H1 (cell line): ENCODE measurements at regions not wholly inside any gene's neighbourhood (a gene's known extent, or its start where the extent isn't known, plus 50 kb on each side); places are given as distances from the start of the nearest gene placed in this dataset.
A peak's percentile ranks its signal among the peaks of the same experiment; 100 is the strongest.

ENCODE experiments used
- CTCF ChIA-PET: fragments of 300-600 bp; sonication (Branson Sonifier 250); formaldehyde crosslinking; loops from one replicate; lab custom pipeline; 2021; ENCODE audit not compliant: partially characterized antibody; lab: Charles Lee
- POLR2A ChIA-PET: fragments of 300-600 bp; sonication (Branson Sonifier 250); formaldehyde crosslinking; loops from one replicate; lab custom pipeline; 2021; ENCODE audit warnings: inconsistent platforms; ENCODE audit not compliant: partially characterized antibody; lab: Charles Lee
- DNase-seq, 2 experiments: peaks; one replicate each; pipeline versions ENCODE4 v3.0.0 to v3.0.0-alpha.2; 2010 to 2022; ENCODE audit warnings: low spot score in 2 of 2, low read depth in 1 of 2, mixed read lengths in 1 of 2
- FAIRE-seq: peaks from 2 replicates; lab custom pipeline; 2011; peaks lifted over from hg19 to GRCh38; lab: Jason Lieb, UNC
- H2AFZ ChIP-seq: 2 replicates; pipeline ENCODE4 v1.8.1; 2012; ENCODE audit warnings: low read length, inconsistent platforms
- H2AK5ac ChIP-seq: 2 replicates; pipeline ENCODE4 v1.6.1; 2013; ENCODE audit warnings: low read depth, low read length
- H2BK120ac ChIP-seq: replicated peaks from 2 replicates; pipeline ENCODE3; 2013; ENCODE audit warnings: low read depth, low read length, inconsistent platforms
- H2BK12ac ChIP-seq: 2 replicates; pipeline ENCODE4 v1.6.1; 2013; ENCODE audit warnings: low read depth, low read length
- H2BK15ac ChIP-seq: 2 replicates; pipeline ENCODE4 v1.6.1; 2013; ENCODE audit warnings: low read length
- H2BK20ac ChIP-seq: 2 replicates; pipeline ENCODE4 v1.6.1; 2013; ENCODE audit warnings: low read length
- H2BK5ac ChIP-seq: 2 replicates; pipeline ENCODE4 v1.6.1; 2013; ENCODE audit warnings: low read depth, low read length
- H3K14ac ChIP-seq: 2 replicates; pipeline ENCODE4 v1.6.1; 2013; ENCODE audit warnings: inconsistent platforms; ENCODE audit not compliant: insufficient read length
- H3K18ac ChIP-seq: 2 replicates; pipeline ENCODE4 v1.6.1; 2013; ENCODE audit warnings: low read length; ENCODE audit errors: extremely low read depth
- H3K23ac ChIP-seq: 2 replicates; pipeline ENCODE4 v1.6.1; 2013; ENCODE audit warnings: inconsistent platforms; ENCODE audit not compliant: insufficient read length
- H3K23me2 ChIP-seq: 2 replicates; pipeline ENCODE4 v1.6.1; 2013; ENCODE audit warnings: low read depth, low read length
- H3K27ac ChIP-seq: 2 replicates; pipeline ENCODE4 v1.6.1; 2011; ENCODE audit warnings: low read depth, low read length, inconsistent platforms
- H3K27me3 ChIP-seq, 4 experiments: replicated peaks in 1 of 4; 1 replicate in 1 of 4; 2 replicates in 3 of 4; pipeline versions ENCODE4 v1.6.1 to v1.8.1; 2011 to 2013; ENCODE audit warnings: low read length in 3 of 4, mild to moderate bottlenecking in 3 of 4, inconsistent platforms in 2 of 4, mixed read lengths in 2 of 4, moderate library complexity in 1 of 4; ENCODE audit not compliant: control insufficient read depth in 3 of 4, insufficient read depth in 3 of 4; ENCODE audit errors: extremely low read depth in 1 of 4
- H3K36me3 ChIP-seq, 4 experiments: 2 replicates each; pipeline versions ENCODE4 v1.6.1 to v1.8.1; 2011 to 2013; ENCODE audit warnings: mild to moderate bottlenecking in 4 of 4, low read length in 3 of 4, moderate library complexity in 2 of 4, control low read depth in 1 of 4, inconsistent platforms in 1 of 4; ENCODE audit not compliant: insufficient read depth in 4 of 4, control insufficient read depth in 2 of 4
- H3K4ac ChIP-seq: replicated peaks from 2 replicates; pipeline ENCODE3; 2013; ENCODE audit warnings: low read length, low read depth, mixed read lengths, inconsistent platforms; ENCODE audit not compliant: insufficient read length
- H3K4me1 ChIP-seq, 4 experiments: replicated peaks in 1 of 4; 1 replicate in 1 of 4; 2 replicates in 3 of 4; pipeline versions ENCODE4 v1.6.1 to v1.8.1; 2011 to 2013; ENCODE audit warnings: low read length in 3 of 4, inconsistent platforms in 2 of 4, mixed read lengths in 1 of 4; ENCODE audit not compliant: insufficient read depth in 4 of 4, control insufficient read depth in 3 of 4
- H3K4me2 ChIP-seq, 2 experiments: 2 replicates each; pipeline versions ENCODE4 v1.6.1 to v1.8.1; 2011 to 2013; ENCODE audit warnings: low read depth in 2 of 2, low read length in 2 of 2, control low read depth in 1 of 2, inconsistent platforms in 1 of 2, mild to moderate bottlenecking in 1 of 2; ENCODE audit not compliant: insufficient read depth in 1 of 2
- H3K4me3 ChIP-seq, 4 experiments: fragments of 200-600, 300-600 bp in 1 of 4; sonication (generic), shearing (Covaris generic), sonication (Bioruptor Twin) in 1 of 4; 2 replicates each; pipeline versions ENCODE4 v1.5.1 to v1.8.1; 2011 to 2016; ENCODE audit warnings: low read length in 4 of 4, low read depth in 3 of 4, control low read depth in 2 of 4, inconsistent platforms in 2 of 4, mild to moderate bottlenecking in 2 of 4, mixed read lengths in 1 of 4, moderate library complexity in 1 of 4; ENCODE audit not compliant: insufficient read depth in 2 of 4; ENCODE audit errors: extremely low read depth in 1 of 4
- H3K56ac ChIP-seq: replicated peaks from 2 replicates; pipeline ENCODE3; 2013; ENCODE audit warnings: low read depth, mild to moderate bottlenecking, mixed read lengths, low read length, inconsistent platforms; ENCODE audit not compliant: insufficient read length
- H3K79me1 ChIP-seq: 2 replicates; pipeline ENCODE4 v1.6.1; 2013; ENCODE audit warnings: low read depth, low read length, control low read depth
- H3K79me2 ChIP-seq, 2 experiments: 2 replicates each; pipeline versions ENCODE4 v1.6.1 to v1.8.1; 2012 to 2013; ENCODE audit warnings: low read length in 2 of 2, mild to moderate bottlenecking in 2 of 2, inconsistent platforms in 1 of 2; ENCODE audit not compliant: insufficient read depth in 2 of 2, control insufficient read depth in 1 of 2
- H3K9ac ChIP-seq, 4 experiments: replicated peaks in 1 of 4; 1 replicate in 1 of 4; 2 replicates in 3 of 4; pipeline versions ENCODE4 v1.6.1 to v1.8.1; 2011 to 2013; ENCODE audit warnings: low read depth in 3 of 4, low read length in 3 of 4, control low read depth in 2 of 4, mild to moderate bottlenecking in 2 of 4, moderate library complexity in 2 of 4, inconsistent platforms in 1 of 4; ENCODE audit errors: extremely low read depth in 1 of 4
- H3K9me3 ChIP-seq, 2 experiments: 2 replicates each; pipeline versions ENCODE4 v1.6.1 to v1.8.1; 2012 to 2013; ENCODE audit warnings: mild to moderate bottlenecking in 2 of 2, moderate library complexity in 2 of 2, control low read depth in 1 of 2, inconsistent platforms in 1 of 2, low read depth in 1 of 2, low read length in 1 of 2, mixed read lengths in 1 of 2; ENCODE audit not compliant: insufficient read depth in 2 of 2
- H4K20me1 ChIP-seq, 2 experiments: replicated peaks in 1 of 2; 2 replicates each; pipeline versions ENCODE3 to v1.8.1; 2011 to 2013; ENCODE audit warnings: inconsistent platforms in 2 of 2, low read length in 2 of 2, mild to moderate bottlenecking in 1 of 2; ENCODE audit not compliant: insufficient read depth in 2 of 2, control insufficient read depth in 1 of 2
- H4K5ac ChIP-seq: 2 replicates; pipeline ENCODE4 v1.6.1; 2013; ENCODE audit warnings: low read length, low read depth, mixed read lengths, inconsistent platforms; ENCODE audit not compliant: insufficient read length
- H4K8ac ChIP-seq: 2 replicates; pipeline ENCODE4 v1.8.0; 2013; ENCODE audit warnings: mild to moderate bottlenecking, moderate library complexity, low read length, inconsistent platforms; ENCODE audit not compliant: insufficient read depth; ENCODE audit errors: extremely low read depth
- H4K91ac ChIP-seq: replicated peaks from 2 replicates; pipeline ENCODE3; 2013; ENCODE audit warnings: low read length, mixed read lengths, inconsistent platforms; ENCODE audit not compliant: insufficient read length
- BACH1 ChIP-seq: IDR thresholded peaks from 2 replicates; pipeline ENCODE4 v1.6.1; 2012; ENCODE audit warnings: low read length, improper control_type of control experiment
- FOSL1 ChIP-seq: IDR thresholded peaks from 2 replicates; pipeline ENCODE4 v1.6.1; 2011; ENCODE audit warnings: mild to moderate bottlenecking, low read depth, low read length, moderate library complexity; ENCODE audit not compliant: insufficient read depth
- WGBS, 2 experiments: shearing (Covaris generic) in 1 of 2; methylation state at CpG; one replicate each; pipeline versions ENCODE4 v1.1.6 to v1.1.7; 2013 to 2015; ENCODE audit warnings: low lambda C conversion rate in 2 of 2, mixed read lengths in 2 of 2, inconsistent platforms in 1 of 2, low coverage in 1 of 2, missing lambda C conversion rate in 1 of 2; ENCODE audit not compliant: insufficient replicate concordance in 2 of 2, insufficient coverage in 1 of 2, insufficient read length in 1 of 2; ENCODE audit errors: extremely low coverage in 1 of 2, missing lambda C conversion rate in 1 of 2; 5-methylcytosine and 5-hydroxymethylcytosine counted together

DNA sequence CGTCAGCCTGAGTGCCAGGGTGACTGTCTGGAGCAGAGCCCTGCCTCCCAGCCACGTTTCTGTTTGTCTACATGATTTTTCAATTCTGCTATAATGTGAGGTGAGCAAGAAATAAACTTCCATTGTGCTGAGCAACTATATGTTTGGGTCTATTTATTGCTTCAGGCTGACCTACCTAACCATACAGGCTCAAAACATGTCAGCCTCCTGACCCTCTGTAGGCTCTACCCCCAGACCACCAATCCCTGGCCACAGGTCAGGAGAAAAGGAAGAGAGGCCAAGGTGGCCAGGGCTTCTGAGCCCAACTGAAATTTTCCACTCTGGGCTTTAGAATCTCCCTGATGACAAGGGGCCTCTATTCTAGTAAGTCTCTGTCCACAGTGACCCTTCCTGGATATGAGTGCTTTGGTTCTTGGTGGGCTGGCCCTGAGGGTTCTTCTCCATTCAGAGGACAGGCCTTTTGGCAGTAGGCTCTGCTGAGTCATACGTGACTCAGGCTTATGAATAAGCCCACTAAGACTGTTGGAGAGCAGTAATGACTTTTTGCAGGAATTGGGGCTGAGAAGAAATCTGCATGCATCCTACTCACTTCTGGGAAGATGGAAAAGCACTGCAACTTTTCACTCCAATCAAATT, 117.2 kb upstream of the TBCA start:
- Histone ChIP-seq H3K56ac (no peak overlapping the region), H4K91ac (no peak overlapping the region), H2BK5ac (no peak overlapping the region), H4K5ac (no peak overlapping the region), H3K18ac (no peak overlapping the region; the same call in 1 of the 2 replicates), H2BK120ac (no peak overlapping the region), H4K20me1 (no peaks in the 10 kb centered on the region), H2BK15ac (no peak overlapping the region), H3K79me1 (no peaks in the 10 kb centered on the region), H3K9me3 (no peaks in the 10 kb centered on the region), H3K4ac (no peak overlapping the region), H3K23me2 (no peaks in the 10 kb centered on the region), H3K4me2 (no peak overlapping the region), H4K8ac (no peak overlapping the region), H3K14ac (no peak overlapping the region), H2BK12ac (no peak overlapping the region), H3K79me2 (no peaks in the 10 kb centered on the region), H3K9ac (no peak overlapping the region), H2AK5ac (no peak overlapping the region), H2BK20ac (no peak overlapping the region), H3K4me3 (no peak overlapping the region), H3K27me3 (no peaks in the 10 kb centered on the region), H3K36me3 (no peaks in the 10 kb centered on the region), H3K27ac (no peak overlapping the region), H3K23ac (no peak overlapping the region), H3K4me1 (no peaks in the 10 kb centered on the region), H2AFZ (no peak overlapping the region)
- no peak for FAIRE-seq
- POLR2A ChIA-PET = no interaction called here
- CTCF ChIA-PET = no interaction called here
- TF ChIP-seq BACH1 (peak; percentile 82), FOSL1 (no peak)
- 87% methylated on average over 3 of the region's 3 CpGs; no CpG with 5 or more reads in 1 of the 2 experiments for WGBS, 2 experiments
- no peak for DNase-seq
